ENCODE measurements at regions not wholly inside any gene's neighbourhood (a gene's known extent, or its start where the extent isn't known, plus 50 kb on each side); places are given as distances from the start of the nearest gene placed in this dataset.
"Not testable (repeated sequence)": the region's sequence is repeated elsewhere in the genome, so short reads cannot be mapped to it uniquely, and the experiment has no call there.

GRCh38 chrX:65821721-65822496, 154.5 kb downstream of the MSN start:
- Histone ChIP-seq H3K4me3 (ENCODE audit: low read depth in 1 of 2, low read length in 2 of 2) (no peak overlapping the region), H3K79me2 (ENCODE audit: insufficient read depth, low read length) (no peaks in the 10 kb centered on the region), H4K20me1 (ENCODE audit: insufficient read depth, low read length) (no peaks in the 10 kb centered on the region), H3K9me3 (ENCODE audit: insufficient read depth, low read length, severe bottlenecking) (no peaks in the 10 kb centered on the region), H3K27ac (ENCODE audit: low read length) (no peak overlapping the region), H3K27me3 (ENCODE audit: insufficient read depth, low read length, poor library complexity) (no peaks in the 10 kb centered on the region), H2AFZ (ENCODE audit: low read depth, low read length) (no peak overlapping the region), H3K4me1 (ENCODE audit: insufficient read depth, low read length) (no peaks in the 10 kb centered on the region), H3K9ac (ENCODE audit: low read depth, low read length) (no peak overlapping the region), H3K4me2 (ENCODE audit: insufficient read depth, low read length) (no peak overlapping the region), H3K36me3 (ENCODE audit: insufficient read depth, low read length) (no peaks in the 10 kb centered on the region)
- TF ChIP-seq CTCF (IDR thresholded peaks at IDR 0.05; ENCODE audit: borderline replicate concordance, extremely low read depth, low read length, poor library complexity, severe bottlenecking) (no peak), EZH2 (IDR thresholded peaks at IDR 0.05; ENCODE audit: borderline replicate concordance, low read depth, low read length, severe bottlenecking) (no peak)
- DNase-seq = no peak
- no peak for ATAC-seq (ENCODE audit: insufficient read depth, low read depth)

GRCh38 chrX:65819983-65820382, 152.5 kb downstream of the MSN start:
- not testable (repeated sequence) for H3K4me1 ChIP-seq (ENCODE audit: insufficient read depth, low read length); H4K20me1 ChIP-seq (ENCODE audit: insufficient read depth, low read length); H2AFZ ChIP-seq (ENCODE audit: low read depth, low read length); DNase-seq; H3K79me2 ChIP-seq (ENCODE audit: insufficient read depth, low read length); H3K9me3 ChIP-seq (ENCODE audit: insufficient read depth, low read length, severe bottlenecking); H3K36me3 ChIP-seq (ENCODE audit: insufficient read depth, low read length); ATAC-seq (ENCODE audit: insufficient read depth, low read depth); H3K4me3 ChIP-seq (ENCODE audit: low read depth in 1 of 2, low read length in 2 of 2); H3K9ac ChIP-seq (ENCODE audit: low read depth, low read length); H3K27me3 ChIP-seq (ENCODE audit: insufficient read depth, low read length, poor library complexity); H3K27ac ChIP-seq (ENCODE audit: low read length); H3K4me2 ChIP-seq (ENCODE audit: insufficient read depth, low read length)

GRCh38 chrX:65813245-65813644, 145.8 kb downstream of the MSN start:
- Histone ChIP-seq H3K36me3 (ENCODE audit: insufficient read depth, low read length) (no peaks in the 10 kb centered on the region), H3K4me2 (ENCODE audit: insufficient read depth, low read length) (no peak overlapping the region), H3K27me3 (ENCODE audit: insufficient read depth, low read length, poor library complexity) (no peaks in the 10 kb centered on the region), H3K4me1 (ENCODE audit: insufficient read depth, low read length) (no peaks in the 10 kb centered on the region), H2AFZ (ENCODE audit: low read depth, low read length) (no peak overlapping the region), H3K9me3 (ENCODE audit: insufficient read depth, low read length, severe bottlenecking) (no peaks in the 10 kb centered on the region), H3K79me2 (ENCODE audit: insufficient read depth, low read length) (no peaks in the 10 kb centered on the region), H3K4me3 (ENCODE audit: low read depth in 1 of 2, low read length in 2 of 2) (no peak overlapping the region), H4K20me1 (ENCODE audit: insufficient read depth, low read length) (no peaks in the 10 kb centered on the region), H3K27ac (ENCODE audit: low read length) (no peak overlapping the region), H3K9ac (ENCODE audit: low read depth, low read length) (no peak overlapping the region)
- TF ChIP-seq EZH2 (IDR thresholded peaks at IDR 0.05; ENCODE audit: borderline replicate concordance, low read depth, low read length, severe bottlenecking) = no peak
- TF ChIP-seq CTCF (IDR thresholded peaks at IDR 0.05; ENCODE audit: borderline replicate concordance, extremely low read depth, low read length, poor library complexity, severe bottlenecking) = no peak
- no peak for ATAC-seq (ENCODE audit: insufficient read depth, low read depth)
- no peak for DNase-seq

GRCh38 chrX:65811558-65812228, 144.2 kb downstream of the MSN start:
- TF ChIP-seq CTCF (IDR thresholded peaks at IDR 0.05; ENCODE audit: borderline replicate concordance, extremely low read depth, low read length, poor library complexity, severe bottlenecking) (no peak), EZH2 (IDR thresholded peaks at IDR 0.05; ENCODE audit: borderline replicate concordance, low read depth, low read length, severe bottlenecking) (no peak)
- no peak for DNase-seq
- Histone ChIP-seq H4K20me1 (ENCODE audit: insufficient read depth, low read length) (no peaks in the 10 kb centered on the region), H3K4me3 (ENCODE audit: low read depth in 1 of 2, low read length in 2 of 2) (no peak overlapping the region), H3K27me3 (ENCODE audit: insufficient read depth, low read length, poor library complexity) (no peaks in the 10 kb centered on the region), H3K9ac (ENCODE audit: low read depth, low read length) (no peak overlapping the region), H2AFZ (ENCODE audit: low read depth, low read length) (no peak overlapping the region), H3K36me3 (ENCODE audit: insufficient read depth, low read length) (no peaks in the 10 kb centered on the region), H3K9me3 (ENCODE audit: insufficient read depth, low read length, severe bottlenecking) (no peaks in the 10 kb centered on the region), H3K79me2 (ENCODE audit: insufficient read depth, low read length) (no peaks in the 10 kb centered on the region), H3K4me1 (ENCODE audit: insufficient read depth, low read length) (no peaks in the 10 kb centered on the region), H3K4me2 (ENCODE audit: insufficient read depth, low read length) (no peak overlapping the region), H3K27ac (ENCODE audit: low read length) (no peak overlapping the region)
- no peak for ATAC-seq (ENCODE audit: insufficient read depth, low read depth)
